Activated naive CD4-positive, alpha-beta T cell treated with anti-CD3 and anti-CD28 coated beads, Interleukin-2, amount 50 U/mL, for 24 hours (primary cell): ENCODE measurements at regions not wholly inside any gene's neighbourhood (a gene's known extent, or its start where the extent isn't known, plus 50 kb on each side); places are given as distances from the start of the nearest gene placed in this dataset.
"Not testable (repeated sequence)": the region's sequence is repeated elsewhere in the genome, so short reads cannot be mapped to it uniquely, and the experiment has no call there.

Experiments
- H3K27ac Mint-ChIP-seq: one replicate; pipeline ENCODE4 v1.8.0; 2021; ENCODE audit warnings: mild to moderate bottlenecking, mixed read lengths
- H3K27me3 Mint-ChIP-seq: one replicate; pipeline ENCODE4 v1.8.0; 2021; ENCODE audit warnings: mixed read lengths
- H3K36me3 Mint-ChIP-seq: one replicate; pipeline ENCODE4 v1.8.0; 2021; ENCODE audit warnings: mixed read lengths
- H3K4me1 Mint-ChIP-seq: one replicate; pipeline ENCODE4 v1.8.0; 2021; ENCODE audit warnings: mixed read lengths
- H3K4me3 Mint-ChIP-seq: one replicate; pipeline ENCODE4 v1.8.0; 2021; ENCODE audit warnings: mild to moderate bottlenecking, mixed read lengths
- H3K9me3 Mint-ChIP-seq: one replicate; pipeline ENCODE4 v1.8.0; 2021; ENCODE audit warnings: mixed read lengths

- Mint-ChIP-seq H3K4me1 (no peaks in the 10 kb centered on the region), H3K9me3 (peaks cover 6% of the 10 kb centered on the region)
These were observed 489.3 kb upstream of the RORB start for GRCh38 chr9:74007833-74008232.

GRCh38 chr9:74016004-74016403 is 481.1 kb upstream of the RORB start:
- H3K9me3 Mint-ChIP-seq = peaks cover 16% of the 10 kb centered on the region
- no peaks in the 10 kb centered on the region for H3K4me1 Mint-ChIP-seq
- no peaks in the 10 kb centered on the region for H3K27me3 Mint-ChIP-seq
- no peaks in the 10 kb centered on the region for H3K36me3 Mint-ChIP-seq
- no peak overlapping the region for H3K4me3 Mint-ChIP-seq
- no peak overlapping the region for H3K27ac Mint-ChIP-seq

More at GRCh38 chr9:74007833-74008232, 489.3 kb upstream of the RORB start:
- Mint-ChIP-seq H3K27me3 (no peaks in the 10 kb centered on the region), H3K36me3 (no peaks in the 10 kb centered on the region), H3K27ac (no peak overlapping the region), H3K4me3 (no peak overlapping the region)

- H3K9me3 Mint-ChIP-seq = peaks cover 5% of the 10 kb centered on the region
- no peaks in the 10 kb centered on the region for H3K27me3 Mint-ChIP-seq
- no peak overlapping the region for H3K4me3 Mint-ChIP-seq
- H3K36me3 Mint-ChIP-seq = no peaks in the 10 kb centered on the region
- no peak overlapping the region for H3K27ac Mint-ChIP-seq
- H3K4me1 Mint-ChIP-seq = no peaks in the 10 kb centered on the region
These were observed 471.7 kb upstream of the RORB start for GRCh38 chr9:74025402-74025925.

- no peaks in the 10 kb centered on the region for H3K36me3 Mint-ChIP-seq
- no peaks in the 10 kb centered on the region for H3K27me3 Mint-ChIP-seq
- H3K27ac Mint-ChIP-seq = no peak overlapping the region
- no peak overlapping the region for H3K4me3 Mint-ChIP-seq
- no peaks in the 10 kb centered on the region for H3K4me1 Mint-ChIP-seq
- no peaks in the 10 kb centered on the region for H3K9me3 Mint-ChIP-seq
These were observed 464.7 kb upstream of the RORB start for GRCh38 chr9:74032421-74032820.

GRCh38 chr9:74035786-74036185 is 461.3 kb upstream of the RORB start:
- Mint-ChIP-seq H3K4me3 (no peak overlapping the region), H3K4me1 (no peaks in the 10 kb centered on the region), H3K27me3 (no peaks in the 10 kb centered on the region), H3K27ac (no peak overlapping the region), H3K9me3 (no peaks in the 10 kb centered on the region), H3K36me3 (no peaks in the 10 kb centered on the region)

GRCh38 chr9:74036549-74037231 is 460.4 kb upstream of the RORB start:
- H3K9me3 Mint-ChIP-seq = no peaks in the 10 kb centered on the region
- no peak overlapping the region for H3K4me3 Mint-ChIP-seq
- H3K27ac Mint-ChIP-seq = no peak overlapping the region
- H3K27me3 Mint-ChIP-seq = no peaks in the 10 kb centered on the region
- H3K36me3 Mint-ChIP-seq = no peaks in the 10 kb centered on the region
- H3K4me1 Mint-ChIP-seq = no peaks in the 10 kb centered on the region

GRCh38 chr9:74037274-74037673 is 459.9 kb upstream of the RORB start:
- H3K4me1 Mint-ChIP-seq = no peaks in the 10 kb centered on the region
- no peak overlapping the region for H3K4me3 Mint-ChIP-seq
- H3K36me3 Mint-ChIP-seq = no peaks in the 10 kb centered on the region
- no peak overlapping the region for H3K27ac Mint-ChIP-seq
- no peaks in the 10 kb centered on the region for H3K27me3 Mint-ChIP-seq
- H3K9me3 Mint-ChIP-seq = no peaks in the 10 kb centered on the region

- Mint-ChIP-seq H3K27me3 (no peaks in the 10 kb centered on the region), H3K27ac (no peak overlapping the region), H3K4me3 (no peak overlapping the region), H3K9me3 (peaks cover 6% of the 10 kb centered on the region), H3K4me1 (no peaks in the 10 kb centered on the region), H3K36me3 (no peaks in the 10 kb centered on the region)
These were observed 455.5 kb upstream of the RORB start for GRCh38 chr9:74041588-74041987.

- H3K27me3 Mint-ChIP-seq = no peaks in the 10 kb centered on the region
- H3K4me3 Mint-ChIP-seq = no peak overlapping the region
- peaks cover 6% of the 10 kb centered on the region for H3K9me3 Mint-ChIP-seq
- H3K36me3 Mint-ChIP-seq = no peaks in the 10 kb centered on the region
- H3K27ac Mint-ChIP-seq = no peak overlapping the region
- H3K4me1 Mint-ChIP-seq = no peaks in the 10 kb centered on the region
These were observed 452.3 kb upstream of the RORB start for GRCh38 chr9:74044844-74045243.

- Mint-ChIP-seq H3K9me3 (peaks cover 9% of the 10 kb centered on the region), H3K27ac (no peak overlapping the region), H3K4me1 (no peaks in the 10 kb centered on the region), H3K4me3 (no peak overlapping the region), H3K27me3 (no peaks in the 10 kb centered on the region), H3K36me3 (no peaks in the 10 kb centered on the region)
These were observed 441.1 kb upstream of the RORB start for GRCh38 chr9:74056023-74056422.

GRCh38 chr9:74057051-74057450 is 440.1 kb upstream of the RORB start:
- not testable (repeated sequence) for H3K27ac Mint-ChIP-seq, H3K36me3 Mint-ChIP-seq
- H3K9me3 Mint-ChIP-seq = peaks cover 12% of the 10 kb centered on the region

GRCh38 chr9:74064702-74065101 is 432.4 kb upstream of the RORB start:
- Mint-ChIP-seq H3K27me3 (no peaks in the 10 kb centered on the region), H3K4me3 (no peak overlapping the region), H3K4me1 (no peaks in the 10 kb centered on the region), H3K36me3 (no peaks in the 10 kb centered on the region), H3K9me3 (peaks cover 12% of the 10 kb centered on the region), H3K27ac (no peak overlapping the region)

More at GRCh38 chr9:74057051-74057450, 440.1 kb upstream of the RORB start:
- not testable (repeated sequence) for H3K4me1 Mint-ChIP-seq, H3K4me3 Mint-ChIP-seq, H3K27me3 Mint-ChIP-seq

GRCh38 chr9:74066128-74066527 is 431.0 kb upstream of the RORB start:
- H3K4me3 Mint-ChIP-seq = no peak overlapping the region
- peaks cover 13% of the 10 kb centered on the region for H3K9me3 Mint-ChIP-seq
- H3K36me3 Mint-ChIP-seq = no peaks in the 10 kb centered on the region
- H3K27me3 Mint-ChIP-seq = no peaks in the 10 kb centered on the region
- no peaks in the 10 kb centered on the region for H3K4me1 Mint-ChIP-seq
- H3K27ac Mint-ChIP-seq = no peak overlapping the region

- no peaks in the 10 kb centered on the region for H3K4me1 Mint-ChIP-seq
- peaks cover 18% of the 10 kb centered on the region for H3K9me3 Mint-ChIP-seq
- H3K4me3 Mint-ChIP-seq = no peak overlapping the region
- H3K36me3 Mint-ChIP-seq = no peaks in the 10 kb centered on the region
- H3K27me3 Mint-ChIP-seq = no peaks in the 10 kb centered on the region
- no peak overlapping the region for H3K27ac Mint-ChIP-seq
These were observed 430.5 kb upstream of the RORB start for GRCh38 chr9:74066605-74067004.

GRCh38 chr9:74071502-74071901 is 425.6 kb upstream of the RORB start:
- H3K4me1 Mint-ChIP-seq = no peaks in the 10 kb centered on the region
- H3K9me3 Mint-ChIP-seq = peaks cover 7% of the 10 kb centered on the region
- no peaks in the 10 kb centered on the region for H3K27me3 Mint-ChIP-seq
- no peak overlapping the region for H3K4me3 Mint-ChIP-seq
- no peak overlapping the region for H3K27ac Mint-ChIP-seq
- no peaks in the 10 kb centered on the region for H3K36me3 Mint-ChIP-seq

- no peaks in the 10 kb centered on the region for H3K4me1 Mint-ChIP-seq
- no peaks in the 10 kb centered on the region for H3K36me3 Mint-ChIP-seq
- peaks cover 7% of the 10 kb centered on the region for H3K9me3 Mint-ChIP-seq
- no peak overlapping the region for H3K4me3 Mint-ChIP-seq
- no peak overlapping the region for H3K27ac Mint-ChIP-seq
- H3K27me3 Mint-ChIP-seq = no peaks in the 10 kb centered on the region
These were observed 423.2 kb upstream of the RORB start for GRCh38 chr9:74073897-74074296.

- H3K27me3 Mint-ChIP-seq = no peaks in the 10 kb centered on the region
- H3K4me1 Mint-ChIP-seq = no peaks in the 10 kb centered on the region
- H3K27ac Mint-ChIP-seq = no peak overlapping the region
- H3K4me3 Mint-ChIP-seq = no peak overlapping the region
- H3K9me3 Mint-ChIP-seq = no peaks in the 10 kb centered on the region
- no peaks in the 10 kb centered on the region for H3K36me3 Mint-ChIP-seq
These were observed 418.5 kb upstream of the RORB start for GRCh38 chr9:74078647-74079046.
